ENCODE measurements at regions not wholly inside any gene's neighbourhood (a gene's known extent, or its start where the extent isn't known, plus 50 kb on each side); places are given as distances from the start of the nearest gene placed in this dataset.

- DNase-seq (ENCODE audit: low read depth, low spot score) = no peak
- Histone ChIP-seq H3K9me3 (ENCODE audit: control insufficient read depth, insufficient read depth, low read length) (no peaks in the 10 kb centered on the region), H3K4me3 (ENCODE audit: low read depth, low read length) (no peak overlapping the region), H3K27ac (ENCODE audit: low read depth, low read length) (no peak overlapping the region), H3K27me3 (ENCODE audit: control insufficient read depth, insufficient read depth, low read length) (no peaks in the 10 kb centered on the region)
- POLR2A ChIA-PET = no interaction called here
- no peak for TF ChIP-seq CTCF (IDR thresholded peaks at IDR 0.05; ENCODE audit: low read depth, low read length)
- CTCF ChIA-PET = no interaction called here
Observed at GRCh38 chrX:42459735-42460134, 318.2 kb downstream of the PPP1R2C start.

- CTCF ChIA-PET = no interaction called here
- no peaks in the 10 kb centered on the region for H3K27me3 ChIP-seq (ENCODE audit: control insufficient read depth, insufficient read depth, low read length)
- H3K4me3 ChIP-seq (ENCODE audit: low read depth, low read length) = no peak overlapping the region
- DNase-seq (ENCODE audit: low read depth, low spot score) = no peak
- POLR2A ChIA-PET = no interaction called here
- H3K27ac ChIP-seq (ENCODE audit: low read depth, low read length) = no peak overlapping the region
- H3K9me3 ChIP-seq (ENCODE audit: control insufficient read depth, insufficient read depth, low read length) = no peaks in the 10 kb centered on the region
- no peak for TF ChIP-seq CTCF (IDR thresholded peaks at IDR 0.05; ENCODE audit: low read depth, low read length)
Observed at GRCh38 chrX:42456176-42456700, 321.7 kb downstream of the PPP1R2C start.

GRCh38 chrX:42450228-42450627 is 327.7 kb downstream of the PPP1R2C start:
- CTCF ChIA-PET = no interaction called here
- no peak for DNase-seq (ENCODE audit: low read depth, low spot score)
- no peak for TF ChIP-seq CTCF (IDR thresholded peaks at IDR 0.05; ENCODE audit: low read depth, low read length)
- no peak overlapping the region for H3K4me3 ChIP-seq (ENCODE audit: low read depth, low read length)
- POLR2A ChIA-PET = no interaction called here
- H3K27me3 ChIP-seq (ENCODE audit: control insufficient read depth, insufficient read depth, low read length) = no peaks in the 10 kb centered on the region
- no peaks in the 10 kb centered on the region for H3K9me3 ChIP-seq (ENCODE audit: control insufficient read depth, insufficient read depth, low read length)
- no peak overlapping the region for H3K27ac ChIP-seq (ENCODE audit: low read depth, low read length)

GRCh38 chrX:42443267-42443666 is 334.7 kb downstream of the PPP1R2C start:
- CTCF ChIA-PET = no interaction called here
- Histone ChIP-seq H3K9me3 (ENCODE audit: control insufficient read depth, insufficient read depth, low read length) (no peaks in the 10 kb centered on the region), H3K4me3 (ENCODE audit: low read depth, low read length) (no peak overlapping the region), H3K27me3 (ENCODE audit: control insufficient read depth, insufficient read depth, low read length) (no peaks in the 10 kb centered on the region), H3K27ac (ENCODE audit: low read depth, low read length) (no peak overlapping the region)
- no peak for TF ChIP-seq CTCF (IDR thresholded peaks at IDR 0.05; ENCODE audit: low read depth, low read length)
- no peak for DNase-seq (ENCODE audit: low read depth, low spot score)
- POLR2A ChIA-PET = no interaction called here

GRCh38 chrX:42442745-42443144 is 335.2 kb downstream of the PPP1R2C start:
- H3K4me3 ChIP-seq (ENCODE audit: low read depth, low read length) = no peak overlapping the region
- no peaks in the 10 kb centered on the region for H3K27me3 ChIP-seq (ENCODE audit: control insufficient read depth, insufficient read depth, low read length)
- DNase-seq (ENCODE audit: low read depth, low spot score) = no peak
- no peaks in the 10 kb centered on the region for H3K9me3 ChIP-seq (ENCODE audit: control insufficient read depth, insufficient read depth, low read length)
- CTCF ChIA-PET = no interaction called here
- TF ChIP-seq CTCF (IDR thresholded peaks at IDR 0.05; ENCODE audit: low read depth, low read length) = no peak
- H3K27ac ChIP-seq (ENCODE audit: low read depth, low read length) = no peak overlapping the region
- POLR2A ChIA-PET = no interaction called here

Data from AG04450 (cell line).